ENCODE measurements at regions not wholly inside any gene's neighbourhood (a gene's known extent, or its start where the extent isn't known, plus 50 kb on each side); places are given as distances from the start of the nearest gene placed in this dataset.

DNA sequence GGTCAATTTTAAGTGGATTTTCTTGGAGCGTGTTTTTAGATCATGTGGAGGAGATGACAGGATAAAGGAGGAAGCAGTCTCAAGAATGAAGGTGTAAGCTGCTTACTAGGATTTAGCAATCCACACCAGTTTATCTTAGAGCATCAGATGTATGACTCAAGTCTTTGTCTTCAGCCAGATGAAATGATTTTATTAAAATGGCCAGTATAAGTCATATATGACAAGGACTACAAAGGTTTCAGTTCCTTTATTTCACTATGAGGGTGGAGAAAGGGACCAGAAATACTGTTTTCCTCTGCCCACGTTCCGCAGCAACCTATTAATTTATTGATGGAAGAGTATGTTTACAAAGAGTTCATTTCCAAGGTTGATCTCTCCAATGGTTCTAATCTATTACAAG is 970.5 kb upstream of the SLC39A10 start:
- TF ChIP-seq, protein P1, sequence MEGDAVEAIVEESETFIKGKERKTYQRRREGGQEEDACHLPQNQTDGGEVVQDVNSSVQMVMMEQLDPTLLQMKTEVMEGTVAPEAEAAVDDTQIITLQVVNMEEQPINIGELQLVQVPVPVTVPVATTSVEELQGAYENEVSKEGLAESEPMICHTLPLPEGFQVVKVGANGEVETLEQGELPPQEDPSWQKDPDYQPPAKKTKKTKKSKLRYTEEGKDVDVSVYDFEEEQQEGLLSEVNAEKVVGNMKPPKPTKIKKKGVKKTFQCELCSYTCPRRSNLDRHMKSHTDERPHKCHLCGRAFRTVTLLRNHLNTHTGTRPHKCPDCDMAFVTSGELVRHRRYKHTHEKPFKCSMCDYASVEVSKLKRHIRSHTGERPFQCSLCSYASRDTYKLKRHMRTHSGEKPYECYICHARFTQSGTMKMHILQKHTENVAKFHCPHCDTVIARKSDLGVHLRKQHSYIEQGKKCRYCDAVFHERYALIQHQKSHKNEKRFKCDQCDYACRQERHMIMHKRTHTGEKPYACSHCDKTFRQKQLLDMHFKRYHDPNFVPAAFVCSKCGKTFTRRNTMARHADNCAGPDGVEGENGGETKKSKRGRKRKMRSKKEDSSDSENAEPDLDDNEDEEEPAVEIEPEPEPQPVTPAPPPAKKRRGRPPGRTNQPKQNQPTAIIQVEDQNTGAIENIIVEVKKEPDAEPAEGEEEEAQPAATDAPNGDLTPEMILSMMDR (IDR thresholded peaks at IDR 0.05 in 4 of 5, conservative IDR thresholded peaks at IDR 0.05 in 1 of 5): no peak
- no peak for TF ChIP-seq POLR2A (IDR thresholded peaks at IDR 0.05)
